ENCODE measurements at regions not wholly inside any gene's neighbourhood (a gene's known extent, or its start where the extent isn't known, plus 50 kb on each side); places are given as distances from the start of the nearest gene placed in this dataset.

GRCh38 chr12:115464111-115464581, 780.2 kb upstream of the TBX3 start:
- DNase-seq (ENCODE audit: low spot score): no peak

- DNase-seq (ENCODE audit: low spot score): no peak
These were observed 777.4 kb upstream of the TBX3 start for GRCh38 chr12:115461401-115461800.

GRCh38 chr12:115457798-115458197, 773.8 kb upstream of the TBX3 start:
- no peak for DNase-seq (ENCODE audit: low spot score)

- no peak for DNase-seq (ENCODE audit: low spot score)
These were observed 773.1 kb upstream of the TBX3 start for GRCh38 chr12:115456946-115457689.

GRCh38 chr12:115455268-115455681, 771.3 kb upstream of the TBX3 start:
- DNase-seq (ENCODE audit: low spot score): no peak

GRCh38 chr12:115452751-115453281, 768.8 kb upstream of the TBX3 start:
- no peak for DNase-seq (ENCODE audit: low spot score)

GRCh38 chr12:115451780-115452736, 768.1 kb upstream of the TBX3 start:
- DNase-seq (ENCODE audit: low spot score): no peak

- no peak for DNase-seq (ENCODE audit: low spot score)
These were observed 767.3 kb upstream of the TBX3 start for GRCh38 chr12:115451151-115451779.

GRCh38 chr12:115450710-115451109, 766.7 kb upstream of the TBX3 start:
- DNase-seq (ENCODE audit: low spot score): no peak

GRCh38 chr12:115450017-115450416, 766.0 kb upstream of the TBX3 start:
- no peak for DNase-seq (ENCODE audit: low spot score)

GRCh38 chr12:115449526-115449925, 765.6 kb upstream of the TBX3 start:
- no peak for DNase-seq (ENCODE audit: low spot score)

- DNase-seq (ENCODE audit: low spot score): no peak
These were observed 760.4 kb upstream of the TBX3 start for GRCh38 chr12:115444346-115444745.

- no peak for DNase-seq (ENCODE audit: low spot score)
These were observed 759.5 kb upstream of the TBX3 start for GRCh38 chr12:115443351-115443938.

GRCh38 chr12:115440438-115440837, 756.5 kb upstream of the TBX3 start:
- peak; percentile 7 for DNase-seq (ENCODE audit: low spot score)

- DNase-seq (ENCODE audit: low spot score): no peak
These were observed 755.1 kb upstream of the TBX3 start for GRCh38 chr12:115439008-115439601.

GRCh38 chr12:115438314-115438713, 754.3 kb upstream of the TBX3 start:
- DNase-seq (ENCODE audit: low spot score): no peak

GRCh38 chr12:115437061-115437567, 753.1 kb upstream of the TBX3 start:
- DNase-seq (ENCODE audit: low spot score): no peak

- DNase-seq (ENCODE audit: low spot score): no peak
These were observed 749.1 kb upstream of the TBX3 start for GRCh38 chr12:115433014-115433634.

- no peak for DNase-seq (ENCODE audit: low spot score)
These were observed 746.7 kb upstream of the TBX3 start for GRCh38 chr12:115430636-115431035.

GRCh38 chr12:115426732-115427131, 742.8 kb upstream of the TBX3 start:
- DNase-seq (ENCODE audit: low spot score): no peak

GRCh38 chr12:115424003-115424402, 740.0 kb upstream of the TBX3 start:
- no peak for DNase-seq (ENCODE audit: low spot score)
